Ascending aorta (tissue), 2 donors: ENCODE measurements at regions not wholly inside any gene's neighbourhood (a gene's known extent, or its start where the extent isn't known, plus 50 kb on each side); places are given as distances from the start of the nearest gene placed in this dataset.

ENCODE experiments used
- DNase-seq, 2 donors: peaks; one replicate each; pipeline ENCODE4 v3.0.0-alpha.2; 2019; ENCODE audit warnings: low spot score in 2 of 2
- H3K27ac ChIP-seq, 2 donors: fragments of 200-600 bp; sonication (generic); one replicate each; pipeline ENCODE4 v1.5.1; 2016 to 2017; ENCODE audit warnings: mild to moderate bottlenecking in 1 of 2
- H3K27me3 ChIP-seq: fragments of 200-600 bp; sonication (generic); one replicate; pipeline ENCODE4 v1.5.1; 2017
- H3K36me3 ChIP-seq, 2 donors: fragments of 200-600 bp; sonication (generic); one replicate each; pipeline ENCODE4 v1.5.1; 2016
- H3K4me1 ChIP-seq, 2 donors: fragments of 200-600 bp; sonication (generic); one replicate each; pipeline ENCODE4 v1.5.1; 2016 to 2017; ENCODE audit warnings: mild to moderate bottlenecking in 1 of 2
- H3K4me3 ChIP-seq, 2 donors: fragments of 200-600 bp; sonication (generic); one replicate each; pipeline ENCODE4 v1.5.1; 2016 to 2017; ENCODE audit warnings: mild to moderate bottlenecking in 1 of 2
- H3K9me3 ChIP-seq, 2 donors: fragments of 200-600 bp; sonication (generic); one replicate each; pipeline ENCODE4 v1.5.1; 2016
- CTCF ChIP-seq, 3 experiments: fragments of 200-600 bp in 2 of 3; fragments of 450-650 bp in 1 of 3; sonication (generic) in 2 of 3; IDR thresholded peaks; one replicate each; pipeline ENCODE4 v1.5.1; 2016 to 2019; ENCODE audit warnings: antibody characterized with exemption in 3 of 3, mild to moderate bottlenecking in 1 of 3, moderate library complexity in 1 of 3
- intact Hi-C: fragments of 100-400 bp; cut with DNase I; formaldehyde crosslinking; loops from one replicate; pipeline ENCODE4 v1.15.1; 2023

- H3K4me3 ChIP-seq: no peak overlapping the region
- no peaks in the 10 kb centered on the region for H3K27me3 ChIP-seq
- no peak overlapping the region for H3K27ac ChIP-seq
- DNase-seq: no peak
- H3K36me3 ChIP-seq: no peaks in the 10 kb centered on the region
- intact Hi-C loops: no loop called here
- TF ChIP-seq CTCF (IDR thresholded peaks at IDR 0.05): no peak
- H3K4me1 ChIP-seq: no peaks in the 10 kb centered on the region
- no peaks in the 10 kb centered on the region for H3K9me3 ChIP-seq
Measured at GRCh38 chr13:63307228-63307627, 1891.6 kb upstream of the PCDH20 start.

GRCh38 chr13:63305641-63306133 is 1890.0 kb upstream of the PCDH20 start:
- Histone ChIP-seq H3K4me3 (no peak overlapping the region), H3K36me3 (no peaks in the 10 kb centered on the region), H3K27me3 (no peaks in the 10 kb centered on the region), H3K27ac (no peak overlapping the region), H3K4me1 (no peaks in the 10 kb centered on the region), H3K9me3 (no peaks in the 10 kb centered on the region)
- TF ChIP-seq CTCF (IDR thresholded peaks at IDR 0.05): no peak
- no peak for DNase-seq
- intact Hi-C loops: no loop called here

GRCh38 chr13:63304497-63304896 is 1888.8 kb upstream of the PCDH20 start:
- intact Hi-C loops: no loop called here
- no peak overlapping the region for H3K4me3 ChIP-seq
- H3K9me3 ChIP-seq: no peaks in the 10 kb centered on the region
- H3K36me3 ChIP-seq: no peaks in the 10 kb centered on the region
- no peaks in the 10 kb centered on the region for H3K4me1 ChIP-seq
- no peaks in the 10 kb centered on the region for H3K27me3 ChIP-seq
- TF ChIP-seq CTCF (IDR thresholded peaks at IDR 0.05): no peak
- H3K27ac ChIP-seq: no peak overlapping the region
- DNase-seq: no peak

GRCh38 chr13:63299866-63300394 is 1884.3 kb upstream of the PCDH20 start:
- DNase-seq: no peak
- Histone ChIP-seq H3K27ac (no peak overlapping the region), H3K9me3 (no peaks in the 10 kb centered on the region), H3K36me3 (no peaks in the 10 kb centered on the region), H3K4me3 (no peak overlapping the region), H3K27me3 (no peaks in the 10 kb centered on the region), H3K4me1 (no peaks in the 10 kb centered on the region)
- intact Hi-C loops: no loop called here
- no peak for TF ChIP-seq CTCF (IDR thresholded peaks at IDR 0.05)

GRCh38 chr13:63297163-63297562 is 1881.5 kb upstream of the PCDH20 start:
- Histone ChIP-seq H3K36me3 (no peaks in the 10 kb centered on the region), H3K27me3 (no peaks in the 10 kb centered on the region), H3K4me3 (no peak overlapping the region), H3K27ac (no peak overlapping the region), H3K9me3 (no peaks in the 10 kb centered on the region), H3K4me1 (no peaks in the 10 kb centered on the region)
- TF ChIP-seq CTCF (IDR thresholded peaks at IDR 0.05): no peak
- no peak for DNase-seq
- intact Hi-C loops: no loop called here

- no peaks in the 10 kb centered on the region for H3K9me3 ChIP-seq
- DNase-seq: no peak
- no peak overlapping the region for H3K4me3 ChIP-seq
- no peaks in the 10 kb centered on the region for H3K27me3 ChIP-seq
- intact Hi-C loops: no loop called here
- H3K27ac ChIP-seq: no peak overlapping the region
- no peaks in the 10 kb centered on the region for H3K36me3 ChIP-seq
- TF ChIP-seq CTCF (IDR thresholded peaks at IDR 0.05): no peak
- no peaks in the 10 kb centered on the region for H3K4me1 ChIP-seq
Measured at GRCh38 chr13:63291701-63292100, 1876.1 kb upstream of the PCDH20 start.
